ENCODE measurements at regions not wholly inside any gene's neighbourhood (a gene's known extent, or its start where the extent isn't known, plus 50 kb on each side); places are given as distances from the start of the nearest gene placed in this dataset.
A peak's percentile ranks its signal among the peaks of the same experiment; 100 is the strongest.

GRCh38 chr7:86951895-86952294 lies 107.6 kb downstream of the ELAPOR2 start:
- in situ Hi-C loops (cut with HindIII; ENCODE audit: low sequenced_read_pairs): no loop called here
- DNase-seq (ENCODE audit: low spot score): no peak

GRCh38 chr7:86950944-86951343 lies 108.5 kb downstream of the ELAPOR2 start:
- in situ Hi-C loops (cut with HindIII; ENCODE audit: low sequenced_read_pairs): no loop called here
- DNase-seq (ENCODE audit: low spot score): no peak

DNA sequence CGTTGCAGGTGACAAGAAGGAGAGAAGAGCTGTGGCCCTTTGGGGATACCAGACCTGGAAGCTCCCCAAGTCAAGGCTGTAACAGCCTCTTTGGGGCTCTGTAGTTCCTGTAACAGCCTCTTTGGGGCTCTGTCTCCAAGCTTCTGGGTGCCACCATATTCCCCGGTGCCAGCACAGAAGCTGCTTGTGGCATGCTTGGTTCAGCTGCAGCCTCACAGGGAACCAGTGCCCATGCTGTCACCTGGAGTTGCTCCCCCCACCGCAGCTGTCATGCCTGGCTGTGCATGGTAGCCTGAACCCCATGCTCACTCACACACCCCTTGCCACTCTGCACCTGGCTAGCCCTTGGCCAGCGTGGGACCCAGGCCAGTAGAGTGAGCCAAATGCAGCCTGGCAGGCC lies 109.1 kb downstream of the ELAPOR2 start:
- in situ Hi-C loops (cut with HindIII; ENCODE audit: low sequenced_read_pairs): no loop called here
- DNase-seq (ENCODE audit: low spot score): no peak

DNA sequence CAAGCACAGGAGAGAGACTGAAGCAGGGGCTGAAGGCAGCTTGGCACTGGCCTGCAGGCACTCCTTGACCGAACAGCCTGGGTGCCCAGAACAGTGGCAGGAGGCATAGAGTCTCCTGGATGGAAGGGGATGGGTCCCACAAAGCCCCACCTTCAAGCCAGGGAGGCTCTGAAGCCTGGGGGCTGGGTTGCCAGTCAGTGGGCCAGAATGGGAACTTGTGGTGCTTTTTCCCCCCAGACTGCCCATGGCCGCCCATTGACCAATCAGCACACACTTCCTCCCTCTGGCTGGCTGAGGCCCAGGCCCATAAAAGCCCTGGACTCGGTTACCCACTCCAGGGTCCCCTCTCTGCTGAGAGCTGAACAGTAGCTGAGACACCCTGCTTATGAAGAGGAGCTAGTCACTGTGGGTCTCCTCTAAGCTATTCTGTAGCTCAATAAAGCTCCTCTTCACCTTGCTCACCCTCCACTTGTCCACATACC lies 109.6 kb downstream of the ELAPOR2 start:
- no peak for DNase-seq (ENCODE audit: low spot score)
- in situ Hi-C loops (cut with HindIII; ENCODE audit: low sequenced_read_pairs): no loop called here

- no peak for DNase-seq (ENCODE audit: low spot score)
- in situ Hi-C loops (cut with HindIII; ENCODE audit: low sequenced_read_pairs): no loop called here
Observed at GRCh38 chr7:86949052-86949778, 110.2 kb downstream of the ELAPOR2 start.

- no peak for DNase-seq (ENCODE audit: low spot score)
- in situ Hi-C loops (cut with HindIII; ENCODE audit: low sequenced_read_pairs): no loop called here
Observed at GRCh38 chr7:86947929-86948328, 111.5 kb downstream of the ELAPOR2 start.

- in situ Hi-C loops (cut with HindIII; ENCODE audit: low sequenced_read_pairs): no loop called here
- no peak for DNase-seq (ENCODE audit: low spot score)
Observed at GRCh38 chr7:86943447-86943846, 116.0 kb downstream of the ELAPOR2 start.

DNA sequence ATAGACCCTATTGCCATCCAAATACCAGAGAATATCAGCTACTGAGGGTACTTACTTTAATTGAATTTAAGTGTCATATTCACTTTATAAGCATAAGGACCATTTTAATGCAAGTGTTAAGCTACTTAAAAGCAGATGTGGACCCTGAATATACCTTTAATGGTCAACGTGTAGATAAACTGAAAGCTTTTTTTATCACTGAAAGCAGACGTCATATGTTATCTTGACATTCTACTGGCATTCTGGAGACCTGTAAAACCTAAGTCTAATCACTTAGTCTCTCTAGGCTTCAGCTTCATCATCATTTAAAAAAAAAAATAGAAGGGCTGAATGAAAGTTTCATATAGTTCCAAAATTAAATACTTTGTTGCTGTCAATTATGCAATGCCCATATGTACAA lies 116.5 kb downstream of the ELAPOR2 start:
- in situ Hi-C loops (cut with HindIII; ENCODE audit: low sequenced_read_pairs): no loop called here
- DNase-seq (ENCODE audit: low spot score): no peak

DNA sequence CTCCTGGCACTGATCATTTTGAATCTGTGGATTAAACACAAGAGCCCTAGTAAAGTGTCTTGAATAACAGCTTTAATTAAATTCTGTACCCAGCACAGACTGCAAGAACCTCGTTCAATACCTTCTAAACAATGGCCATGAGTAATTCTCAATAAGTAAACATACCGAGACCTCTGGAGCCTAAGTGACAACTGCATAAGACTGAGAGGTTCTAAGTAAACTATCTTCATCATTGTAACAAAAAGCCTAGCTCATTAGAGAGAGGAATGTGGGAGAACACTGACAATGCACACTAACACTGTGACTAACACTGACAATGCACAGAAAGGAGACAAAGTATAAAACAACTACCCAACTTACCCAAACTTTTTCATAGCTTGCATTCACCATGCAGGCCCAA lies 117.4 kb downstream of the ELAPOR2 start:
- in situ Hi-C loops (cut with HindIII; ENCODE audit: low sequenced_read_pairs): no loop called here

DNA sequence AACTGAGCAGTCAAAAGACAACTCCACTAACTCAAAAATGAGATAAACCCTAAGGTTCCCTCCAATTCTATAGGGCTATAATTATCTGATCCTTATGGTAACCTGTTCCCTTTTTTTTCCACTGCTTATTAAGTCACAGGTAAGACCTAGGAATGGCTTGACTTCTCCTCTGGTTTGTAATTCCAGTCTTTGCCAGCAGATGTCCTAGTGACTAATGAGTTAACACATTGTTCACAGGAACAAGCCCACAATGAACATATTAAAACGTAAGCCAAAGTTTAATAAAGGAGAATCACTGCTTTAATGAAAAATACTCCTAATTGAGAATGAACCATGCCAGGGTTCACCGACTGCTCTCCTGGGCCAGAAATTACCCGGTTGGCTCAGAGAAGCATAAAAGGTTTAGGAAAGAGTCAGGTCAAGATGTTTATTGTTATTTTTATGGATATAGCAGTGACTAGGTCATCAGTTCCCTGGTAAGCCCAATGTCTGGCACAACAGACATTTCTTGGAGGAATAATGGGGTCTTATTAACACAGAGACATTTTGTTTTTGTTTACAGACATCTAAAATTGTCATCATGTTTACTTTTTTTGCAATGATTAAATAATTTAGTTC lies 120.1 kb downstream of the ELAPOR2 start:
- in situ Hi-C loops (cut with HindIII; ENCODE audit: low sequenced_read_pairs): no loop called here
- peak; percentile 84 for DNase-seq (ENCODE audit: low spot score)

More for the DNA sequence above, 117.4 kb downstream of the ELAPOR2 start:
- no peak for DNase-seq (ENCODE audit: low spot score)

DNA sequence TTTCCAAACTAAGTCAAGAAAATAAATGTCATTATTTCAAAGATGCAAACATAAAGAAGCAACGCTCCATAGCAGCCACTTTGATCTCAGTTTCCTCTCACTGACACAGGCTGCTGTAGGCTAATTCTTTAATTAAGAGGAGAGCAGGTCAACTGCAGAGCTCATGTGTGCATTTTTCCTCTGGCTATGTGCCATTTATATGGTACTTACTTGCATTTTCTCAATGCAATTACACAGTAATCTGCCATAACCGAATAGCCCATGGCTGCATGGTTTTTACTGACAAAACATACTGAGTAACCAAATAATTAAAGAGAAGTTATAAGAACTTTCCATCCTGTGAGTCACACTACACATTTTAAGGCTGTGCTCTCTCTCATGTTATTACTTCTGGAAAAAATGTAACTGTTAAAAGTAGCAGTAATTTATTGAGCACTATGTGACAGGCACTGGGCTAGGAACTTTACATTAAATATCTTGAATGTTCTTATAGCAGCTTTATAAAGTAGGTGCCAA lies 122.0 kb downstream of the ELAPOR2 start:
- in situ Hi-C loops (cut with HindIII; ENCODE audit: low sequenced_read_pairs): no loop called here

GRCh38 chr7:86933295-86933845 lies 126.1 kb downstream of the ELAPOR2 start:
- in situ Hi-C loops (cut with HindIII; ENCODE audit: low sequenced_read_pairs): no loop called here

More for the DNA sequence above, 122.0 kb downstream of the ELAPOR2 start:
- DNase-seq (ENCODE audit: low spot score): no peak

DNA sequence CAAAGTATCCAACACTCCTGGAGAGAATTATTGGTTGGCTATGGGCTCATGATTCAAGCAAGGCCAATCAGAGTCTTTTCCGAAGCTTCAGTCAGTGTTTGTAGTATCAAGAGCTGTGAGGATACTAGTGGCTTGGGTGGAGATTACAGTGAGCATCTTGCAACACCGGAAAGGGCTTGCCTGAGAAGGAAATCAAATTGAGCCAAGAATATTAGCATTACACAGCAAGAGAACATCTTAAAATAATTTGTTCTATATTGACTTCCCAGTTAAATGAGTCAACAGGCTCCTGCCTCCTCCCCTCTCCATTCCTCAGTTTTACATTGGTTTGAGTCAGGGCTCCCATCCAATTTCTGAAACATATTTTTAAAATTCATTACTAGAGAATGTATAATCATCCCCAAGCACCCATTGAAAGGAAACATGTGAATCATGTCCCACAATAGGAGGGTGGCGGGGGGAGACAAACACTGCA lies 127.4 kb downstream of the ELAPOR2 start:
- in situ Hi-C loops (cut with HindIII; ENCODE audit: low sequenced_read_pairs): no loop called here
- no peak for DNase-seq (ENCODE audit: low spot score)

More at GRCh38 chr7:86933295-86933845, 126.1 kb downstream of the ELAPOR2 start:
- DNase-seq (ENCODE audit: low spot score): no peak

DNA sequence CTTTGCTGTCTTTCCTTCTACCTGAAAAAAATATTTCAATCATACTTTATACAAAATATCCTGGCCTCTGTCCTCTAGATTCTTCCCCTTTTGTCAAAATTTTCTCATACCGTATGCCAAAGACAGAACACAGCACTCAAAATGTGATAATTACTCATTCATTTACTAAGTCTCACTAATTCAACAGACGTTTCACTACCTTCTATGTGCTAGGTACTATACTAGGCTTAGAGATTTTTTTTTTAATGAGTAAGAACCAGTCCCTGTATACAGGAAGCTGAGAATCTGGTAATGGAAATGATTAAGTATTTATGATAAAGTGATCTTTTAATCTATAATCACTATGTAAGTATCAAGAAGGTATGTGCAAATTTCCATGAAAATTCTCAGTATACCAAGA lies 128.0 kb downstream of the ELAPOR2 start:
- no peak for DNase-seq (ENCODE audit: low spot score)
- in situ Hi-C loops (cut with HindIII; ENCODE audit: low sequenced_read_pairs): no loop called here

DNA sequence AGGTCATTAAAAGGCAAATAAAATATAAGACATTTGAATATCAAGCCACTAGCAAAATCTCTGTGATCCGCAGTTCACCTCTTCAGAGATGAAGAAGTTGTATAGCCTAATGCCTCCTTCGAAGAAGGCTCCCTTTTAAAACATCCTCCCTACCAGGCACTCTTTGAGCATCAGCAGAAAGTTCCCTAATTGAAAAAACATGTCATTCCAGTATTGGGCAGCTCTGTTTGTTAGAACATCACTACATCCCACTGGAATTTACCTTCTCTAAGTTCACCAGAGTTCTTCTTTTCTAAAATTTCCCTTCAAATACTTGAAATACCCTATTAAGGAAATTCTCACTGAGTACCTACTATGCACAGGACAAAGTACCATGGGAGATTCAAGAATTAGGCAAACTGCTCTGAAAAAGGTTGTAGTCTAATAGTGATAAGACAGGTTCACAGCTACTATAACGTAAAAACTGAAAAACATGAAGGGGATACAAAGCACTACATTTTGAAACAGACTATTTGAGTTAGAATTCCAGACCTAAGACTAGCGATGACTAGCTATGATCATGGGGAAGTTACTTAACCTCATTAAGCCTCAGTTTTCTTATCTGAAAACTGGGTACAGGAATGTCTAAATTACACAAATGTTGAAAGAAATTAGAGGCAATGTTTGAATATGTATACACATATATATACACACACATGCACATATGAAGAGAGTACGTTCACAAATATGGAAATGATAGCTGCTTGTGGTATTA lies 128.7 kb downstream of the ELAPOR2 start:
- in situ Hi-C loops (cut with HindIII; ENCODE audit: low sequenced_read_pairs): no loop called here
- no peak for DNase-seq (ENCODE audit: low spot score)

DNA sequence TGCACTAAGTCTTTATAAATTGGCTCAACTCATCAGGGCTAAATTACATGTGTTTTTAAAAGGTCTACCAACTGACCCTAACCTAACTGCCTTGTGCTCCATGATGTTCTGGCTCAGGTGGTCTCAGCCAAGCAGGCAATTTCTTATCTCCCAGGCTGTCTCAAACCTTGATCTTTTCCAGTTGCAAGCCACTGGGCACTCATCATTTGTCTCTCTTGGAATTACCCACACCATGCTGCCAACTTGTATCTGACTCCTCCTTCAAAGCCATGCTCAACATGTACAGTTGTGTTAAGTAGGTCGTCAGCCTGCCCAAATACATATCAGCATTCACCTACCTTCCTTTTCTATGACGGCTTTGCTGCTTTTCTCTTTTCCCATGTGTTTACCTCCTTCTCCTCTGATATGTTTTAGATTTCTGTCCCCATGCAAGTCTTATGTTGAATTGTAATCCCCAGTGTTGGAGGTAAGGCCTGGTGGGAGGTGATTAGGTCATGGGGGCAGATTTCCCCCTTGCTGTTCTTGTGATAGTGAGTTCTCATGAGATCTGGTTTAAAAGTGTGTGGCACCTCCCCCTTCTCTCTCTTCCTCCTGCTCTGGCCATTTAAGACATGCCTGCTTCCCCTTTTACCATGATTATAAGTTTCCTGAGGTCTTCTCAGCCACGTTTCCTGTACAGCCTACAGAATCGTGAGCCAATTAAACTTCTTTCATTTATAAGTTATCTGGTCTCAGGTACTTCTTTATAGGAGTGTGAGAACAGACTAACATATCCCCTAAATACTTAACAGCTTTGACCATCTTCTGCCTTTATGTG lies 130.0 kb downstream of the ELAPOR2 start:
- in situ Hi-C loops (cut with HindIII; ENCODE audit: low sequenced_read_pairs): no loop called here
- no peak for DNase-seq (ENCODE audit: low spot score)

DNA sequence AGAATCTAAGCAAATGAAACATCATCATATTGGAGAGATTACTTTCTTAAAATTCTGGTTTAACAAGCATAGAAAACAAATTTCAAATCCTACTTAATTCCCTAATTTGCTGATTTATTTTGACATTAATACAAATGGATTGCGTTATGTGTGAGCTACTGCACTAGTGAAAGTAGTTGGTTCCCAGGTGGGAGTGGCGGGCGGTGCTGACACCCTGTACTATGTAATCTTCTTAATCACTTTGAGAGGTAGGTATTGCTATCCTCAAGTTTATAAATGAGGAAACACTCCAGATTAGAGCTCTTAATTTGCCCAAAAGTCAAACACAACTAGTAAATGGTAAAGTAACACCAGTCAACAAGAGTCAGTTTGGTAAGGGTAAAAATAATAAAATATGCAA lies 131.1 kb downstream of the ELAPOR2 start:
- no peak for DNase-seq (ENCODE audit: low spot score)
- in situ Hi-C loops (cut with HindIII; ENCODE audit: low sequenced_read_pairs): no loop called here

GRCh38 chr7:86926732-86927131 lies 132.7 kb downstream of the ELAPOR2 start:
- in situ Hi-C loops (cut with HindIII; ENCODE audit: low sequenced_read_pairs): no loop called here
- DNase-seq (ENCODE audit: low spot score): peak; percentile 73

DNA sequence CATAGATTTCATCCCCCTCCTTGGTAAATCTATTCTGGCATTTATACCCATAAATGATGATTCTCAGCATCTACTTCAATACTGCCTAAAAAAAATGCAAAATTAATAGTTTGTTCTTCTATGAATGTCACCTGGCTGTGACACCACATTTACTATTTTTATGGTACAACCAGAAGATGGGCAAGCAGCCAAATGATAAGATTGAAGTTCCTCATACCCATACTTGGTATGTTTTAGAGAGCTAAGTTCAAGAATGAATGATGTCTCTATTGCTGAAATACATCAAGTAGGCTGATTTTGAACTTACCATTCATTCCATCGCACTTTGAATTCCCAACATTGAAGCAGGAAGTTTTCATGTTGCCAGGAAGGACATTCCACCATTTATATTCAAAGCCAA lies 134.2 kb downstream of the ELAPOR2 start:
- in situ Hi-C loops (cut with HindIII; ENCODE audit: low sequenced_read_pairs): no loop called here
- no peak for DNase-seq (ENCODE audit: low spot score)
